ENCODE measurements at regions not wholly inside any gene's neighbourhood (a gene's known extent, or its start where the extent isn't known, plus 50 kb on each side); places are given as distances from the start of the nearest gene placed in this dataset.
"Not testable (repeated sequence)": the region's sequence is repeated elsewhere in the genome, so short reads cannot be mapped to it uniquely, and the experiment has no call there.

DNA sequence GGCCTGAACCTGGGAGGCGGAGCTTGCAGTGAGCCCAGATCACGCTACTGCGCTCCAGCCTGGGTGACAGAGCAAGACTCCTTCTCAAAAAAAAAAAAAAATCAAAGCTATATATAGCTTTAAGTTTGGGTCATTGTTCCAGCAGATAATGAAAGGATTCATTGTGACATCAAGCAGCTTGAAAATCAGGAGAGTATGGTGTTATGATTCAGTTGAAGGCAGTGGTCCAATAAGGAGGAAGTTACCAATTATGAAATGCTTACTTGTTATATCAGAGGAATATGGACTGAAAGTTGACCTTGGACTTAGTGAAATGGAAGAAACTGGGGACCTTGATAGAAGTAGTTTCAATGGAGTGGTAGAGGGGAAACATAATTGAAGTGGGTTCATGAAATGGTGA lies 140.4 kb upstream of the MAD2L1 start:
- Mint-ChIP-seq H3K36me3 (no peaks in the 10 kb centered on the region), H3K27ac (no peak overlapping the region), H3K4me3 (no peak overlapping the region), H3K27me3 (no peaks in the 10 kb centered on the region), H3K4me1 (ENCODE audit: unreplicated experiment) (no peaks in the 10 kb centered on the region), H3K9me3 (peaks cover 5% of the 10 kb centered on the region)
- DNase-seq (ENCODE audit: extremely low spot score, unreplicated experiment): no peak
- TF ChIP-seq, protein P1, sequence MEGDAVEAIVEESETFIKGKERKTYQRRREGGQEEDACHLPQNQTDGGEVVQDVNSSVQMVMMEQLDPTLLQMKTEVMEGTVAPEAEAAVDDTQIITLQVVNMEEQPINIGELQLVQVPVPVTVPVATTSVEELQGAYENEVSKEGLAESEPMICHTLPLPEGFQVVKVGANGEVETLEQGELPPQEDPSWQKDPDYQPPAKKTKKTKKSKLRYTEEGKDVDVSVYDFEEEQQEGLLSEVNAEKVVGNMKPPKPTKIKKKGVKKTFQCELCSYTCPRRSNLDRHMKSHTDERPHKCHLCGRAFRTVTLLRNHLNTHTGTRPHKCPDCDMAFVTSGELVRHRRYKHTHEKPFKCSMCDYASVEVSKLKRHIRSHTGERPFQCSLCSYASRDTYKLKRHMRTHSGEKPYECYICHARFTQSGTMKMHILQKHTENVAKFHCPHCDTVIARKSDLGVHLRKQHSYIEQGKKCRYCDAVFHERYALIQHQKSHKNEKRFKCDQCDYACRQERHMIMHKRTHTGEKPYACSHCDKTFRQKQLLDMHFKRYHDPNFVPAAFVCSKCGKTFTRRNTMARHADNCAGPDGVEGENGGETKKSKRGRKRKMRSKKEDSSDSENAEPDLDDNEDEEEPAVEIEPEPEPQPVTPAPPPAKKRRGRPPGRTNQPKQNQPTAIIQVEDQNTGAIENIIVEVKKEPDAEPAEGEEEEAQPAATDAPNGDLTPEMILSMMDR (conservative IDR thresholded peaks at IDR 0.05): no peak

DNA sequence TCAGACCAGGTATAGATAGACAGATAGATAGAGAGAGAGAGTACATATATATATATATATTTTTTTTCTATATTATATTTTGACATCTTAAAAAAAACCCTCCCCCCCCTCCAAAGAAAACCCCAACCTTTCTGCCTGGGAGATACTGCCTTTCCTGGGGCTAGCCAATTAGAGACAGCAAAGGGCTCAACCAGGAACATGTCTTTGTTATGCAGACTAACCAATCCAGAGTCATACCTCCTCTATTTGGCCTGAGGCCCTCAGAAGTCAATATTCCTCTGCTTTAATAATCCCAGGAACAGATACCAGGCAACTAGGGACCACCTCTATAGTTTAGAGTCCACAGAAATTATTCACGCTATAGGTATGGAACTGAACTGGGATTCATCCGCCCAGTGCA lies 135.6 kb upstream of the MAD2L1 start:
- Mint-ChIP-seq H3K9me3 (peaks cover 4% of the 10 kb centered on the region), H3K36me3 (no peaks in the 10 kb centered on the region), H3K4me1 (ENCODE audit: unreplicated experiment) (no peaks in the 10 kb centered on the region), H3K27ac (no peak overlapping the region), H3K27me3 (no peaks in the 10 kb centered on the region), H3K4me3 (no peak overlapping the region)
- DNase-seq (ENCODE audit: extremely low spot score, unreplicated experiment): no peak
- TF ChIP-seq, protein P1 (conservative IDR thresholded peaks at IDR 0.05): no peak

DNA sequence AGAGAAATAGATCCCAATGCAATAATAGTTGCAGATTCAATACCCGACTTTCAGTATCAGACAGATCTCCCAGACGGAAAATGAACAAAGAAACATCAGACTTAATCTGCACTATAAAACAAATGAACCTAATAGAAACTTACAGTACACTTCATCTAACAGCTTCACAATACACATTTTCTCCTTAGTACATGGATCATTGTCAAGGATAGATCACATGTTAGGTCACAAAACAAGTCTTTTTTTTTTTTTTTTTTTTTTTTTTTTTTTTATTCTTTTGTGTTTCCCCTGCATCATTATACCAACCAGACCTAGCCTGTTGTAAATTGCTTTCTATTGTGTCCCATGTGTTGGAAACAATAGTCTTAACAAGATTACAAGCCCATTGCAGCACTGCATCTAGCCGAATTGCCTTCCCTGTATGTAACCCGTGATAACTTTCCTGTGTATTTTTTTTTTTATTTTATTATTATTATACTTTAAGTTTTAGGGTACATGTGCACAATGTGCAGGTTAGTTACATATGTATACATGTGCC lies 134.0 kb upstream of the MAD2L1 start:
- not testable (repeated sequence) for DNase-seq (ENCODE audit: extremely low spot score, unreplicated experiment); H3K36me3 Mint-ChIP-seq; H3K27me3 Mint-ChIP-seq; H3K4me1 Mint-ChIP-seq (ENCODE audit: unreplicated experiment); H3K9me3 Mint-ChIP-seq; H3K4me3 Mint-ChIP-seq; H3K27ac Mint-ChIP-seq

DNA sequence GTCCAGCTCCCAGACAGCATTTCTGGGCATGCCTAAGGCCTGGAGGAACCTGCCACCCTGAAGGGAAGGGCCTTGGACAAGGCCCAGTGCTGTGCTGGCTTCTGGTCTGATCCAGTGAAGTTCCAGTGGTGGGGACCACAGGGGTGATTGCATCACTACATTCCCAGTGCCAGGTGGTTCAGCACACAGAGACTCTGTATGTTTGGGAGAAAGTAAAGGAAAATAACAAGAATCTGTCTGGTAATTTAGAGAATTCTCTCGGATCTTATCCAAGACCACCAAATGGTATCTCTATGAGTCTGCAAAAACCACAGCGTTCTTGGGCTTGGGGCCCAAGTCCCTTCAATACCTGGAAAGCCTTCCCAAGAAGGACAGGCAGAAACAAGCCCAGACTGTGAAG lies 131.8 kb upstream of the MAD2L1 start:
- no peak overlapping the region for H3K27ac Mint-ChIP-seq
- no peaks in the 10 kb centered on the region for H3K36me3 Mint-ChIP-seq
- H3K4me1 Mint-ChIP-seq (ENCODE audit: unreplicated experiment): no peaks in the 10 kb centered on the region
- no peak for DNase-seq (ENCODE audit: extremely low spot score, unreplicated experiment)
- TF ChIP-seq, protein P1 (conservative IDR thresholded peaks at IDR 0.05): no peak
- H3K9me3 Mint-ChIP-seq: peaks cover 4% of the 10 kb centered on the region
- H3K4me3 Mint-ChIP-seq: no peak overlapping the region
- H3K27me3 Mint-ChIP-seq: no peaks in the 10 kb centered on the region

DNA sequence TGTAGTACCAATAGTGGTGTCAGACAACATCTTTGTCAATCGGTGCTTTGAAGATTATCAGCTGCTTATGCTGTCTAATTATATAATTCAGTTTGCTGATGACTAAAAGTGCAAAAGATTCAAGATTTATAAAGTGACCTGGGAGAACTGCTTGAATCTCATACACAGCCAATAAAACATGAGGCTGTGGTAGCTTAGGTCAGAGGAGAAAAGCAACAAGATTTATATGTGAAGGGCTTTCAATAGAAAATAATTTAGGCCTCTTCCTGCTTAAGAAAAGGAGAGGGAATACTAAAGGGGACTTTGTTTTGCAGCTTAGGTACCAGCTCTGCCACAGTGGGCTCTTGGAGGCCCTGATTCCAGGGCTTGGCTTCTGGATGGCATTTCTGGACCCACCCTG lies 111.0 kb upstream of the MAD2L1 start:
- H3K4me3 Mint-ChIP-seq: no peak overlapping the region
- no peak for DNase-seq (ENCODE audit: extremely low spot score, unreplicated experiment)
- H3K36me3 Mint-ChIP-seq: no peaks in the 10 kb centered on the region
- H3K9me3 Mint-ChIP-seq: no peaks in the 10 kb centered on the region
- TF ChIP-seq, protein P1 (conservative IDR thresholded peaks at IDR 0.05): no peak
- no peaks in the 10 kb centered on the region for H3K4me1 Mint-ChIP-seq (ENCODE audit: unreplicated experiment)
- H3K27ac Mint-ChIP-seq: no peak overlapping the region
- no peaks in the 10 kb centered on the region for H3K27me3 Mint-ChIP-seq

DNA sequence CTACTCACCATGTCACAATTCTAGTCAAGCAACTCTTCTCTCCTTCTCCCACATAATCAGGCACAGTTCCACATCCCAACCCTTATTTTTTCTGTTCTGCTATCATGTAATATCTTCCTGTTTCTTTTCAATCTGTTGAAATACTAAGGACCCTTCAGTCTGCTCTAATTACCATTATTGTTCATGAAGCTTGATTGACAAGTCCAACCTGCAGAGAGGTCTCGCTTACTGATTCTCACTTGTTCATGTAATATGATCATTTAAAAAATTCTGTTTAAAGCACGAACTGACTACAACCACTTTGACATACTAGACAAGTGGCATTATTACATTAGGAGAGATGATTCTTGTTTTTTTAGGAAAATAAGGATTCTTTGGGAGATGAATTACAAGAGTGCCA lies 108.6 kb upstream of the MAD2L1 start:
- Mint-ChIP-seq H3K27me3 (no peaks in the 10 kb centered on the region), H3K36me3 (no peaks in the 10 kb centered on the region), H3K4me1 (ENCODE audit: unreplicated experiment) (no peaks in the 10 kb centered on the region), H3K4me3 (no peak overlapping the region), H3K27ac (no peak overlapping the region), H3K9me3 (no peaks in the 10 kb centered on the region)
- no peak for DNase-seq (ENCODE audit: extremely low spot score, unreplicated experiment)
- TF ChIP-seq, protein P1 (conservative IDR thresholded peaks at IDR 0.05): no peak
